ENCODE measurements at regions not wholly inside any gene's neighbourhood (a gene's known extent, or its start where the extent isn't known, plus 50 kb on each side); places are given as distances from the start of the nearest gene placed in this dataset.

DNA sequence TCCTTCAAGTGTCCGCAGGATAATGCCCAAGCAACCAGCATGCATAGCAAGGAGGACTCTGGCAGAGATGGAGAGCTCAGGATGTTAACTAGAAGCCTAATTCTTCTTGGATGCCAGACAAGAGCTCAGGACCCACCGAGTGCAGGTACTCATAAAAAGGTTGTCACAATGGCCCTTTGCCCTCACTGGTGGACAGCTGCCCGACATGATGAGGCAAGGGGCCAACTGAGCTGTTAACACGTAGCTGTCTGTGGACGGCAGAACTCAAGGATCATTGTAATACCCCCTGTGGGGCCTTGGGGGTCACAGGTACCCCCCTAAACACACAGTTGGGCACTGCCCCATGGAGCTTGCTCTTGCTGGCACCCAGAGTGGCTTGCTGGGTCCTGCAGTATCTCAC, 393.7 kb downstream of the PIK3C3 start:
- 73 to 93% methylated on average over 5 of the region's 5 CpGs for WGBS, 2 donors
- intact Hi-C loops (cut with DNase I; ENCODE audit: low total_unique reads) = no loop called here
- DNase-seq (ENCODE audit: low spot score in 2 of 2) = no peak
- no peak overlapping the region for H3K4me3 ChIP-seq (ENCODE audit: low read depth, poor library complexity, severe bottlenecking)
- TF ChIP-seq POLR2A (IDR thresholded peaks at IDR 0.05) = no peak
- TF ChIP-seq, protein P1, sequence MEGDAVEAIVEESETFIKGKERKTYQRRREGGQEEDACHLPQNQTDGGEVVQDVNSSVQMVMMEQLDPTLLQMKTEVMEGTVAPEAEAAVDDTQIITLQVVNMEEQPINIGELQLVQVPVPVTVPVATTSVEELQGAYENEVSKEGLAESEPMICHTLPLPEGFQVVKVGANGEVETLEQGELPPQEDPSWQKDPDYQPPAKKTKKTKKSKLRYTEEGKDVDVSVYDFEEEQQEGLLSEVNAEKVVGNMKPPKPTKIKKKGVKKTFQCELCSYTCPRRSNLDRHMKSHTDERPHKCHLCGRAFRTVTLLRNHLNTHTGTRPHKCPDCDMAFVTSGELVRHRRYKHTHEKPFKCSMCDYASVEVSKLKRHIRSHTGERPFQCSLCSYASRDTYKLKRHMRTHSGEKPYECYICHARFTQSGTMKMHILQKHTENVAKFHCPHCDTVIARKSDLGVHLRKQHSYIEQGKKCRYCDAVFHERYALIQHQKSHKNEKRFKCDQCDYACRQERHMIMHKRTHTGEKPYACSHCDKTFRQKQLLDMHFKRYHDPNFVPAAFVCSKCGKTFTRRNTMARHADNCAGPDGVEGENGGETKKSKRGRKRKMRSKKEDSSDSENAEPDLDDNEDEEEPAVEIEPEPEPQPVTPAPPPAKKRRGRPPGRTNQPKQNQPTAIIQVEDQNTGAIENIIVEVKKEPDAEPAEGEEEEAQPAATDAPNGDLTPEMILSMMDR (IDR thresholded peaks at IDR 0.05) = no peak

DNA sequence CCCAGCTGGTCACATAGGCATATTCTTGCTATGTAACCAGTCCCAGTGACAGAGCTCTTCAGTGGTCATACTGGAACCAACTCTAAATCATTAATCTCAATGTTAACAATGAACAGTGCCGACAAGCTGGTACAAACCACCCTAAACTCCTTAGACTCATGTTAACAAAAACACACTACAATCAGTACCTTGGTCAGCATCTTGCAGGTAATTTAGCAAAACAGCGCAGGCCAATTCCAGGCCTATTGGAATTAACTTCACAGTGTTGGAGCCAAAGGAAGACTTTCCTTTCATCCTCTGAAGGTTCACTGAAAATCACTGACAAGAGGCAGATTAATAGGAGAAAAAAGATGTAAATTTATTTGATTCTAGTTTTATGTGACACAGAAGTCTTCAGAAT, 396.4 kb downstream of the PIK3C3 start:
- WGBS, 2 donors = 68 to 71% methylated on average over 2 of the region's 2 CpGs
- DNase-seq (ENCODE audit: low spot score in 2 of 2) = no peak
- intact Hi-C loops (cut with DNase I; ENCODE audit: low total_unique reads) = no loop called here
- TF ChIP-seq POLR2A (IDR thresholded peaks at IDR 0.05) = no peak
- H3K4me3 ChIP-seq (ENCODE audit: low read depth, poor library complexity, severe bottlenecking) = no peak overlapping the region

DNA sequence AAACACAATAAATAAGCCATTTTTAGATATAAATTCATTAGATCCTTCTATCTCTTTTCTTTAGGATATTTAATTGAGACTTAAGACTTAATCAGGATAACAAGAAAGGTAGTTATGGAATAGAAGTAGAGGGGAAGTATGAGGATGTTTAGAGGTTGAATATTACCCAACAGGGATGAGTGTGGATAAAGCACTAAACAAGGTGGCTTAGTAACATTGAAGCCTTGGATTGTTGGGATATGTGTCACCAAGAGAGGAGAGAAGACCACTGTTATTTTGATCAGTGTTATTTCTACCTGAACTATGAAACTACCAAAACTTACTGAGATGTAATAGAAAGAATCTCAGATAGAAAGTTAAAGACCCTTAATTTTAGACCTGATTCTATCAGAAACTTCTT, 405.7 kb downstream of the PIK3C3 start:
- intact Hi-C loops (cut with DNase I; ENCODE audit: low total_unique reads) = no loop called here
- no peak overlapping the region for H3K4me3 ChIP-seq (ENCODE audit: low read depth, poor library complexity, severe bottlenecking)
- no peak for DNase-seq (ENCODE audit: low spot score in 2 of 2)
- TF ChIP-seq, protein P1 (IDR thresholded peaks at IDR 0.05) = no peak
- no peak for TF ChIP-seq POLR2A (IDR thresholded peaks at IDR 0.05)

DNA sequence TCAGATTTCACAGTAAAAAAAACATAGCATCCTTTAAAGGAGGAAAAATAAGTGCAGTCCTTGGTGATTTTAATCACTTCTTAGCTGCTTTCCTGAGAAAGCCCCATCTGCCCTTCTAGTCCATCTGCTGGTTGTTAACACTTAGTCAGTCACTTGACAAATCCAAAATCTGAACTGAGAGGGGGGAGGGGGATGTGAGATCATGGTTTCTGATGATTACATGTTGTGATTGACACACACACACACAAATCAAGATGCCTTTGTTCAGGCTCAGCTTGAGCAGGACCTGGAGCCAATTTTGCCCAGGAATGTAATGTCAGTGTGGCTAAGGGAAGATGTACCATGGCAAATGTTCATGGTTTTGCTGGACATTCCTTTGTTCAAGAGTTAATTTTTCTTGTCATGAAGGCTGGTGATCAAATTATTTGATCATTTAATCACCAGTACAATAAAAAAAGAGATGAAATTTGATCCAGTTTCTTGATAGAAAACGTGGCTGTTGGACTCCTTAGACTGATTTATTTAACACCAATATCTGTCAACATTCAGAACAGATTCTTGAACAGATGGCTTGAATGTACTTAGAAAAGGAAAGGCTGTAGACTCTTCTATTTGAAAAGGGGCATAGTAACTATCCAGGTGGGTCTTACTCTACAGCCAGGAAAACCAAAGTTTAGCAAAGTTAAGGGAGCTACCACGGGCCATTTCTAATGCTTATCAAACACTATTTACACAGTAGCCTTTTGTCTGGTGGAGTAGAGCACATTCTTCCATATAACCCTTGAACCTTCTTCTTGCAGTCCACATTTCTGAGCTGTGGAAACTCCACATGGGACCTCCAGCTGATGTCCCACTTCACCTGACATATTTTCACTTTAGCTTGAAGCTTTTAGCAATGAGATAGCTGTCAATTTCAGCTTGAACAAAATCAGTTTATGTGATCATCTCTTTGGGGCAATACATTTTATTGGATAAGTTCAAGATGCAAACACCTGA, 408.7 kb downstream of the PIK3C3 start:
- 37 to 51% methylated on average over 2 of the region's 2 CpGs for WGBS, 2 donors
- DNase-seq (ENCODE audit: low spot score in 2 of 2) = no peak
- intact Hi-C loops (cut with DNase I; ENCODE audit: low total_unique reads) = no loop called here
- TF ChIP-seq POLR2A (IDR thresholded peaks at IDR 0.05) = no peak
- TF ChIP-seq, protein P1 (IDR thresholded peaks at IDR 0.05) = no peak
- H3K4me3 ChIP-seq (ENCODE audit: low read depth, poor library complexity, severe bottlenecking) = no peak overlapping the region

DNA sequence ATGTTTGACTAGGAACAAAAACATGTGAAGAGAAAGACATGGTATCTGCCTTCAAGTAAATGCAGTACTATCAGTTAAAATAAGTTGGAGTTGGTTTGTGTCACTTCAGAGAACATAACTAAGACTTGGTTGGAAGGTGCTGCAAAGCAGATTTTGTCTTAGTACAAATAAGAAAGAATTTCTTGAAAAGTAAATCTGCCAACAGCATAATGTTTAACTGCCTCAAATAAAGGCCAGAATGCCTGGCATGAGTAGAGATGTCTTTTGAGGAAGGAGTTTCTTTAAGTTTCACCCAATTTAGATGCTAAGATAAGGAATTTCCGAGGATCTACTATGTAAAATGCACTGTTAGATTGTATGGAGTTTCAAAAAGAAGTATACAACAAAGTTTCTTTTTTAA, 409.7 kb downstream of the PIK3C3 start:
- H3K4me3 ChIP-seq (ENCODE audit: low read depth, poor library complexity, severe bottlenecking) = no peak overlapping the region
- TF ChIP-seq, protein P1 (IDR thresholded peaks at IDR 0.05) = no peak
- TF ChIP-seq POLR2A (IDR thresholded peaks at IDR 0.05) = no peak
- intact Hi-C loops (cut with DNase I; ENCODE audit: low total_unique reads) = loop anchor here (5.0 kb wide), 1 partner anchor 428 kb away; no protein-coding TSS in a partner anchor
- no peak for DNase-seq (ENCODE audit: low spot score in 2 of 2)
- 46 to 53% methylated on average over 1 of the region's 1 CpG for WGBS, 2 donors

DNA sequence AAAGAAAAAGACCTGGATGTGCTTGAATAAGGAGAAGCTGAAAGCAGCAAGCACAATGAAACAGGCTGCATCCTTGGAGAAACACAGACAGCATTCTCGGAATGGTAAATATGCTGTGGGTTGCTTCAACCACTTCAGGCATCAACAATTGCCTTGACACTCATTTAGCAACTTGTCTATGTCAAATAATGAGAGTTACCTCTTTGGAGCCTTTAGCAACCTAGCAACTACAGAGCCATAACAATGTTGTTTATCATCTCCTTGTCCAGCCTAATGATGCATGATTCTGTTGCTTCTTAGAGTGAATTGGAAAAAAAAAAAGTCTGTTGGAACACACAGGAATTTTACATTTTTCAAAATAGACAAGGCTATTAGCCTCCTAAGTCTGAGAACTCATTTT, 410.6 kb downstream of the PIK3C3 start:
- no peak for TF ChIP-seq POLR2A (IDR thresholded peaks at IDR 0.05)
- TF ChIP-seq, protein P1 (IDR thresholded peaks at IDR 0.05) = no peak
- intact Hi-C loops (cut with DNase I; ENCODE audit: low total_unique reads) = loop anchor here (5.0 kb wide), 1 partner anchor 427 kb away; no protein-coding TSS in a partner anchor
- H3K4me3 ChIP-seq (ENCODE audit: low read depth, poor library complexity, severe bottlenecking) = no peak overlapping the region
- WGBS, 2 donors = 52% methylated on average over 1 of the region's 1 CpG
- no peak for DNase-seq (ENCODE audit: low spot score in 2 of 2)
